GM19467 (cell line): ENCODE measurements at regions not wholly inside any gene's neighbourhood (a gene's known extent, or its start where the extent isn't known, plus 50 kb on each side); places are given as distances from the start of the nearest gene placed in this dataset.

Experiments used
- ATAC-seq: cut with Tn5 transposase; IDR thresholded peaks from one replicate; pipeline ENCODE4 v1.9.1; 2021; ENCODE audit warnings: mild to moderate bottlenecking, moderate library complexity; ENCODE audit not compliant: unreplicated experiment

DNA sequence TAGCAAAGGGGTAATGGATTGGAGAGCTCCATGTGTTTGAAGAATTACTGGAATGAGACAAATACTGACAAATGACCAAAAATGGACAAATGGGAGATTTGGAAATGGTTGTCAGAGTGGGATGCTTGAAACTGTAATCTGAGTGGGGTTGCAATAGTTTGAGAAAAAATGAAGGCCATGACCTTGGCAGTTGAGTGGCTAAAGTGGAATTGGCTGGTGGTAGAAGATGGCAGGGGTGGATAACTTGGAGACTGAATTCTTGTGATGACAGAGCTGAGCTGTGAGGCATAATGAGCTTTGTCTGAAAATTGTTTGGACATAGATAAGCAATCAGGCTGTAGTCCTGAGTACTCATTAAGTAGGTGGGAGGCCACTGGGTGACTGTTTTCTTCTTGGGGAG is 222.5 kb upstream of the PRICKLE1 start:
- ATAC-seq = no peak

DNA sequence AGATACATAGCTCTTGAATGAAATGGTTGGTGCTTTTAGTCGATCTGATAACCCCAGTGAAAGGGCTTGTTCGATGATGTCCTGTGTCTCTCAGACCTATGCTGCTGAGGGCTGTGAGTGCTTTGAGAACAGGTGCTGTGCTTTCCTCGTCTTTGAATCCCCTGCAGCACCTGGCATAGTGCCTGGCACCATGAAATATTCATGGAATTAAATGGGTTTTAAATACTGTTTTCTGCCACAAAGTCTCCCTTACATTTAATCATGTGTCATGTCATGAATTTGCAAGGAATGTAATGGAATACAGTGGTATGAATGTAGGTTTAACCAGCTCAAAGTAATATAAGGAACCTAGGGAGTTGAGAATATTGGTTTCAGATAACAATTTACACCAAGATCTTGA is 220.5 kb upstream of the PRICKLE1 start:
- ATAC-seq = no peak

DNA sequence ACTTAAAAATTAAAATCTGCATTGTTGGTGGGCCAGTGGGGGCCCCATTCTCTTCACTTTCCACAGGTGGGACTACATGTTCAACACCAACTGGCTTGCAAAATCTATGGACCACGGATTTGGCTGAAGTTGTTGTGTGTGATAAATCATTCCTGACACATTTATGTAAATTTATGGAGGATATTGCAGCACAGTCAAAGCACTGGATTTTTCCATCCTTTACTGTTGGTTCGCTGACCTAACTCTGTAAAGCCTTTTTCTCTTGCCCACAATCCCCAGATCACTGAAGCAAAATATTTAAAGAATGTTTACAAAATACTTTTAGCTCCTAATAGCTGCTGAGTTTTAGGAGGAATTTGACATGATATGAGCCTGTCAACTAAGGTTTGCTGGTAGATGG is 219.7 kb upstream of the PRICKLE1 start:
- ATAC-seq = no peak

GRCh38 chr12:42807766-42808165 is 218.2 kb upstream of the PRICKLE1 start:
- ATAC-seq = no peak

DNA sequence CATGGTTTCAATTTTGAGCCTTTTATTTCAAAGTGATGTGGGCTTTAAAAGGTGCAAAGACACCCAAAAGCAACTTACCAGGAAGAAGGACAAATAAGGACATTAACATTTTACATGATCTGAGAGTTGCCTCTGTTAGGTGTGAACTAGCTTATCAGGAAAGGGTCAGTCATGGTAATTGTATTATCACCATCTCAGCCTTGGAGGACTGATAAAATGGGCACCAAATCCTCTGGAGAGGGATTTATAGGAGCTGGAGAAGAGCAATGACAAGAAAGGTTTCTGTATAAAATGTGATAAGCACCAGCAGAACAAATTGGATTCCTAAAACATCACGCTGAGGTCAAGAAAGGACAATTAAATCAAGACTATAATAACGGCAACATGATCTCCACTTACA is 217.7 kb upstream of the PRICKLE1 start:
- no peak for ATAC-seq

DNA sequence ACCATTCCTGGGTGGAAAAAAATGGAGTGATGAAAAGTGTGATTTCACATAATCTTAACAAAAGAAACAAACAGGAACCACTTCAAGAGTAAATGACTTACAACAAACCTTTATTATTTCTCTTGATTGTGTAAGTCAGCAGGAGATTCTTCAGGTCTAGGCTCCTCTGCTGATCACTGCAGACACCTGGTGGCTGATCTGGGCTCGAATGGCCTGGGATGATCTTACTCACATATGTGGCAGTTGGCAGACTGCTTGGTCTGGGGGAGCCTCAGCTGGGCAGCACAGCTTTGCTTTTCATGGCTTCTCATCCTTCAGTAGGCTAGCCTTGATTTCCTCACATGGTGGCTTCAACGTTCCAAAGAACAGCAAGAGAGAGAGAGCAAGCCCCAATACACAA is 215.4 kb upstream of the PRICKLE1 start:
- no peak for ATAC-seq

DNA sequence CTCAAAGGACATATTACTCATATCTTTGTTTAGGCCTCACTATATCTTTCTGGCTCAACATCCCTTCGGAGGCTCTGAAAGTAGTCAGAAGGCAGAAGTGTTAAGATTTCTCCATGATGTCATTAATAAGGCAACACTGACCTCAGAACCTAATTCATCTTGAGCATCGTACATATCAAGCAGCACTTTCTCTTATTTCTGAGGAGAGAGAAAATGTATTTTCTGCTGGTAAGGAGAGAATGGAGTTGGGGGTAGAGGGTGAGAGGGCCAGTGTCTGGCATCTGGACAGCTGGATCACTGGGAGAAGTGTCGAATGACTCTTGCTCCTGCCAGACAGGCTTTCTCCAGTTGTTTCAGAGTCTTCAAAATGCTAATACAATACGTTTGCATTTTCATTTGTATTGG is 213.2 kb upstream of the PRICKLE1 start:
- ATAC-seq = no peak

GRCh38 chr12:42801271-42801670 is 211.7 kb upstream of the PRICKLE1 start:
- ATAC-seq = no peak

GRCh38 chr12:42799966-42800365 is 210.4 kb upstream of the PRICKLE1 start:
- ATAC-seq = no peak

DNA sequence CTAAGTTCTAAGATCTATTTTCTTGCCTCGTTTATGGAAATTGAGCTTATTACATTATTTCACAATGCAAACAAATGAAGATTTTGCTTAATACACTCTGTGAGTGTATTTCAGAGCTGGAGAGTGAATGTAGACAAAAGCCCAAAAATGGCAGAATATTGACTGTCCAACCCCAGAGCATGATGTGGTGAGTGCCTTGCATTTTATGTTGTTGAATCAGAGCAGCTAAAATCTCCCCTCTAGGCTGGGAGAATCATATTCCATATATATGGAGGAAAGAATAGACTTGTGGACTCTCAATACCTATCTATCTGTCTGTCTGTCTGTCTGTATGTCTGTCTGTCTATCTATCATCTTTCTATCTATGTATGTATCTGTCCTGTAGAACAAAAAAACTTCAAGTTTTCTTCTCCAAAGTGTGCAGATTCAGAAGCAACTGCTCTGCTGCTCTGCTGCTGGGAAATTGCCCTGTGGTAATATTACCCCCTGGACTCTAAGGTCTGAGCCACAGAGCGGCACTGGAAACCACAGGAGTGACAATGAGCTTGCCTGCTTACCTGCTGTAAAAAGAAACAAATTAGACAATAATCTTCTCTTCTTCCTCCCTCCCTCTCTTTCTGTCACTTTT is 209.4 kb upstream of the PRICKLE1 start:
- no peak for ATAC-seq

DNA sequence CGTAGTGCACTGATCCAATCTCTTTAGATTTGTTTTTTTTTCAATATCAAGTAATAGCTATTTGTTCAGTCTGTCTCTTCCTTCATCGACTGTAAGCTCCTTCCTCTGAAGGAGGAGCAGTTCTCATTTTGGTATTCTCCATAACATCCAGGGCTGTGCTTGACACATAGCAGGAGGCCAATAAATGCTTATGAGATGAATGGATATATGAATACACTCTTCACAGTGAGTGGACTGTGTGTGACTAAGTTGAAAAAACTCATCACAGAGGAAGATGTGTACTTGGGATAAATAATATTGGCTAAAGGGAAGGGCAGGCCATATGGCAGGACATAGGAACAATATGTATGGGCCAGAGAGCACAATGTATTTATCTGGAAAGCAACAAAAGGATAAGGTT is 205.3 kb upstream of the PRICKLE1 start:
- ATAC-seq = no peak

DNA sequence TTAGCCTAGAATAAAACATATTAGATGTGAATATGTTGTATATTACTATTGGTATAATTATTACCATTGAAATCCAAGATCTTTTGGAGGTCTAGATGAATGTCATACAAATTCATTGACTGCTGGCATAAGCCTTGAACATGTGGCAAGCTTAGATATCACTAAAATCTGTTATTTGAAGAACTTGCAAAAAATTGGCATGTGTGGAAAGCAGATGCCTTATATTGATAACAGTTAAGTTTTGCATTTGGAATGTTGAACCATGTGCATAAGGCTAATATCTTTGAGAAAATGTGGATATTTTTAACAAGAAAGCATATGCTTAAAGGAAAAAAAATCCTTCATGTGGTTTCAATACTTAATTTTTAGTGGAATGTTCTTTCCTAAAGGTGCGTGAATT is 203.6 kb upstream of the PRICKLE1 start:
- no peak for ATAC-seq

DNA sequence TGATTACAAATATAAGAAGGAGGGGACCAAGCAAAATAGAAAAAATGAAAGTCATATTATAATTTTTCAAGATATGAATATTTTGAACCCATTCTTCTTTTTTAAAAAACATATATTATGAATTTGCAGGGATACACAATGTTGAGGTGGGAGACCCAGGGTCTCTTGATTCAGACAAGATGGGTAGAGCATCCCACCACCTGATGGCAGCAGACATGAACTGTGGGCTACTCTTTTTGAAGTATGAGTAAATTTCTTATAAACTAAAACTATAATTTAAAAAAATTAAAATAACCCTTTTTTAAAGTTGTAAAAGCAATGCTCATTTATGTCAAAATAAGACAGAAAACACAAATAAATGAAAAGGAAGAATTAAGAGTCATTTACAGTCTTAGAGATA is 202.7 kb upstream of the PRICKLE1 start:
- ATAC-seq = no peak

DNA sequence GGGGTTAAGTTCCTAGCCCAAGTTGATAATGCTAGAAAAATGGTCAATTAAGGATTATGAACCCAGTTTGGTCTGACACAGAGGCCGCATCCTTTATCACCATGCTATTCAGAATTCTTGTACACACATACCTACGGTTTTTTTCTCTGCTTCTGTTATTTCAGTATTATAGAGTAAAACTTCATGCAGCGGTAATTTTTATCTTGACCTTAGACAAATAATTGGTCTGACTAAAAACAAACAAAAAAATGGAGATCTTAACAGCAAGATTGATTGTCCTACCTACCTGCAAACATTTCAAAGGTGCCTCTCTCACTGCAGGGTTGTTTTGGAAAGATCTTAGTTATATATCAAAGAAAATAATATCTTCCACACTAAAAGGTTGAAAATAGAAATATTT is 201.9 kb upstream of the PRICKLE1 start:
- ATAC-seq = no peak

- no peak for ATAC-seq
These were observed 201.2 kb upstream of the PRICKLE1 start for GRCh38 chr12:42790761-42791151.

- no peak for ATAC-seq
These were observed 200.5 kb upstream of the PRICKLE1 start for GRCh38 chr12:42789808-42790760.

DNA sequence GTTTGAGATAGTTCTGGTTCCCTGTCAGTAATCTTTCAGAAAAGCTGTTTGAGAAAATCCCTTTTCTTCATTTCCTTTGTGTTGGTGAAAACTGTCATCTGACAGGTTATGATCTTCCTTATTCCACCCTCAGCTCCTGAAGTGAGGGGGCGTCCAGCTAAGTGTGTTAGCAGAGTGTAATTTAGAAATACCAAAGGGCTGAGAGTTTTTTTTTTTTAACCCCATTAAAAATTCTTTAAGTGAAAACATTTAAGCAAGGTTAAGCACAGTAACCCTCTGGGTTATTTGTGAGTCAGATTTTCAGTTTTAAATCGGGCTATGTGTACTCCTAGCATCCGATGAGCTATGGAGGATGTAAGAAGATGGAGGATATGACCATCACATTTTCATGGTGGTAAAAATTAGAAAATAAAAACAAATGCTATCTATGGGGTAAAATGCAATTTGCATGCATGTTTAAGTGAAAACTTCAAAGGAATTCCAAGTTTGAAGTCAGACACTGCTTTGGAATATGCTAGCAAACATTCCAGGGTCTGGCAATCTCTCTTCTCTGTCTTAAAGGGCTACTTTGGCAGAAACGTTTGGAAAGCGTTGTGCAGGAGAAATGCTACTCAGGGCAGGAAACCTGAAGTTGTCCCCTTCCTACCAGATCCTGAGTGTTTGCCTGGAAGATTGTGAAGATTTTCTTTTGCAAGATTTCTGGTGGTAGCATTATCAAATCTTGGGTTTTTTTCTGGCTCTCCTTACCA is 197.0 kb upstream of the PRICKLE1 start:
- ATAC-seq = no peak

DNA sequence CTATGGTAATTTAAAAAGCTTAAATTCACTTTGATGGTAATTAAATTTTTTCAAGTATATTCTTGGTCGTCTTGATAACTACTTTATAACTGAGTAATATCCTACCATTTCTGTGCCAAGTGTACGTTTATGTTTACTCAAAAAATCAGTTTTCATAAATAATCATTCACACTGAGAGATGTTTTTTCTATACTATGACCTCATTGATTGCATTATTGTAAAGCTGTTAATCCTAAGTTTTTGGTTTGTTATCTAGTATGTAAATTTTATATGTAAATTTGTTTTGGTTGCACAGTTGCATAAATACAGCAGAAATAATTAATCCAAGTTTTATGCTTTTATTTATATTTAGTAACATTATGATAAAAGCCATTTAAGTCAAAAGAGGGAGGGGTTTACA is 196.4 kb upstream of the PRICKLE1 start:
- no peak for ATAC-seq

DNA sequence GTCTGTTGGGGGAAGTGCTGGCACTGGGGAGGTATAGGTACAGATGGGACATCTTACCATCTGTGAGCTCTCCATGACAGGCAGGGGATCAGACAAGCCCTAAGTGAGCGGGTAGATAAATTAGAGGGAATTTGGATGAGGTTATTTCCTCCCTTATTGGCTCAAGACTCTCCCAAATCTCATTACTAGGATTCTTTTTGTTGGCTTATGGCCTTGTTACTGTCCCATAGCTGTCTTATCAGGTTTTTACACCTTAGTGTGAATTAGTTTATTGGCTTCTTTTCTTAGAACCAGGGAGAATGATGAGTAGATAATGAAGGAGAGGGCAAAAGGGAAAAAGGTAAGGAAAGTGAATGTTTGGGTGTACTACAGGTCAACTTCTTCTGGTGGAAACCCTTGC is 191.1 kb upstream of the PRICKLE1 start:
- ATAC-seq = no peak

GRCh38 chr12:42779186-42779859 is 189.8 kb upstream of the PRICKLE1 start:
- no peak for ATAC-seq

- ATAC-seq = no peak
These were observed 186.8 kb upstream of the PRICKLE1 start for GRCh38 chr12:42776396-42776795.
